Body of pancreas (tissue), 4 donors: ENCODE measurements at regions not wholly inside any gene's neighbourhood (a gene's known extent, or its start where the extent isn't known, plus 50 kb on each side); places are given as distances from the start of the nearest gene placed in this dataset.
"Not testable (repeated sequence)": the region's sequence is repeated elsewhere in the genome, so short reads cannot be mapped to it uniquely, and the experiment has no call there.

Experiments
- ATAC-seq: fragments of 150-250 bp; one replicate; pipeline ENCODE4 v1.9.1; 2016
- DNase-seq, 4 donors: peaks; one replicate each; pipeline ENCODE4 v3.0.0-alpha.2; 2019
- H3K27ac ChIP-seq, 4 donors: fragments of 200-600 bp; sonication (generic); 1 replicate in 3 of 4; 2 replicates in 1 of 4; pipeline versions ENCODE4 v1.5.1 to v1.6.1; 2016 to 2019; ENCODE audit warnings: mild to moderate bottlenecking in 1 of 4, mixed read lengths in 1 of 4, moderate library complexity in 1 of 4
- H3K27me3 ChIP-seq, 2 donors: fragments of 200-600 bp; sonication (generic); one replicate each; pipeline ENCODE4 v1.6.0; 2016; ENCODE audit warnings: mild to moderate bottlenecking in 1 of 2
- H3K36me3 ChIP-seq, 2 donors: fragments of 200-600 bp; sonication (generic); replicated peaks in 1 of 2; 2 replicates each; pipeline ENCODE4 v1.5.1; 2016; ENCODE audit warnings: low read depth in 2 of 2; ENCODE audit not compliant: insufficient read depth in 1 of 2
- H3K4me1 ChIP-seq: fragments of 200-600 bp; sonication (generic); one replicate; pipeline ENCODE4 v1.6.0; 2016
- H3K4me3 ChIP-seq, 2 donors: fragments of 200-600 bp; sonication (generic); 1 replicate in 1 of 2; 2 replicates in 1 of 2; pipeline ENCODE4 v1.5.1; 2016 to 2019
- H3K9me3 ChIP-seq, 3 donors: fragments of 200-600 bp; sonication (generic); 1 replicate in 2 of 3; 2 replicates in 1 of 3; pipeline ENCODE4 v1.5.1; 2016
- POLR2A ChIP-seq, 3 donors: fragments of 450-650 bp; IDR thresholded peaks; one replicate each; pipeline ENCODE4 v1.6.1; 2016; ENCODE audit warnings: antibody characterized with exemption in 3 of 3, mild to moderate bottlenecking in 2 of 3
- WGBS, 2 donors: methylation state at CpG; one replicate each; pipeline ENCODE4 v1.1.5; 2017; 5-methylcytosine and 5-hydroxymethylcytosine counted together
- intact Hi-C: fragments of 100-400 bp; cut with DNase I; formaldehyde crosslinking; loops from one replicate; pipeline ENCODE4 v1.15.1; 2023
- TF ChIP-seq, protein P1 (sequence below), 7 experiments: fragments of 450-650 bp in 4 of 7; fragments of 200-600 bp in 3 of 7; sonication (generic) in 3 of 7; IDR thresholded peaks; one replicate each; pipeline ENCODE4 v1.5.1; 2016 to 2019; ENCODE audit warnings: antibody characterized with exemption in 7 of 7

- H3K36me3 ChIP-seq, result no peaks in the 10 kb centered on the region
- TF ChIP-seq POLR2A (IDR thresholded peaks at IDR 0.05), result no peak
- TF ChIP-seq, protein P1, sequence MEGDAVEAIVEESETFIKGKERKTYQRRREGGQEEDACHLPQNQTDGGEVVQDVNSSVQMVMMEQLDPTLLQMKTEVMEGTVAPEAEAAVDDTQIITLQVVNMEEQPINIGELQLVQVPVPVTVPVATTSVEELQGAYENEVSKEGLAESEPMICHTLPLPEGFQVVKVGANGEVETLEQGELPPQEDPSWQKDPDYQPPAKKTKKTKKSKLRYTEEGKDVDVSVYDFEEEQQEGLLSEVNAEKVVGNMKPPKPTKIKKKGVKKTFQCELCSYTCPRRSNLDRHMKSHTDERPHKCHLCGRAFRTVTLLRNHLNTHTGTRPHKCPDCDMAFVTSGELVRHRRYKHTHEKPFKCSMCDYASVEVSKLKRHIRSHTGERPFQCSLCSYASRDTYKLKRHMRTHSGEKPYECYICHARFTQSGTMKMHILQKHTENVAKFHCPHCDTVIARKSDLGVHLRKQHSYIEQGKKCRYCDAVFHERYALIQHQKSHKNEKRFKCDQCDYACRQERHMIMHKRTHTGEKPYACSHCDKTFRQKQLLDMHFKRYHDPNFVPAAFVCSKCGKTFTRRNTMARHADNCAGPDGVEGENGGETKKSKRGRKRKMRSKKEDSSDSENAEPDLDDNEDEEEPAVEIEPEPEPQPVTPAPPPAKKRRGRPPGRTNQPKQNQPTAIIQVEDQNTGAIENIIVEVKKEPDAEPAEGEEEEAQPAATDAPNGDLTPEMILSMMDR (IDR thresholded peaks at IDR 0.05), result no peak
- ATAC-seq, result no peak
- WGBS, 2 donors, result 52 to 65% methylated on average over 3 of the region's 3 CpGs
- no peak overlapping the region for H3K27ac ChIP-seq
- intact Hi-C loops, result no loop called here
- H3K27me3 ChIP-seq, result no peaks in the 10 kb centered on the region
- peaks cover 0 to 4% (median 0%) of the 10 kb centered on the region in 3 donors for H3K9me3 ChIP-seq
- H3K4me3 ChIP-seq, result no peak overlapping the region
- H3K4me1 ChIP-seq, result no peaks in the 10 kb centered on the region
- DNase-seq, result no peak
Measured at GRCh38 chr6:69456086-69456485, 340.7 kb downstream of the LMBRD1 start.

DNA sequence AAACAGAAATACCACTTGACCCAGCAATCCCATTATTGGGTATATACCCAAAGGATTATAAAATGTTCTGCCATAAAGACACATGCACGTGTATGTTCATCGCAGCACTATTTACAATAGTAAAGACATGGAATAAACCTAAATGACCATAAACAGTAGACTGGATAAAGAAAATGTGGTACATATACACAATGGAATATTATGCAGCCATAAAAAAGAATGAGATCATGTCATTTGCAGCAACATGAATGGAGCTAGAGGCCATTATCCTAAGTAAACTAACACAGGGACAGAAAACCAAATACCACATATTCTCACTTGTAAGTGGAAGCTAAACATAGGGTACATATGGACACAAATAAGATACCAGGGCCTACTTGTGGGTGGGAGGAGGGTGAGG lies 342.2 kb downstream of the LMBRD1 start:
- H3K27me3 ChIP-seq, H3K9me3 ChIP-seq, H3K4me1 ChIP-seq, H3K4me3 ChIP-seq, H3K27ac ChIP-seq, intact Hi-C loops, H3K36me3 ChIP-seq, ATAC-seq, DNase-seq: not testable (repeated sequence)
- 85 to 92% methylated on average over 2 of the region's 2 CpGs for WGBS, 2 donors

- ATAC-seq, intact Hi-C loops, H3K36me3 ChIP-seq: not testable (repeated sequence)
Measured at GRCh38 chr6:69450493-69450892, 346.3 kb downstream of the LMBRD1 start.

DNA sequence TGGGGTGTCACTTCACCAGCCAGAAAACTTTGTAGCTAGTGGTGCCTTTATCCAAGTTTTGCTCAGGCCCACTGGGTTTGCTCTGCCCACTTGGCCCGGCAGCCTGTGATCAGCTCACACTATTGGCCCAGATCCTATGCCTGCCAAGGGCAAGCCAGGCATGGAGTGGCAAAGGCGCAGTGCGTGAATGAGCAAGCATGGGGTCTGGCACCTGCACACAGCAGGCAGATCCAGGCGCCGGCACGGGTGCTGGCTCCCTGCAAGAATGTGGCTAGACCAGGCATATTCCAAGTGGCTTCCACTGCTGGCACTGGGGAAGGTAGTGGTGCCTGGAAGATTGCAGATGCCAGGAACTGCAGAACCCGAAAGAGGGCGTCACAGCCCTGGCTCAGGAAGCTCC lies 346.9 kb downstream of the LMBRD1 start:
- H3K27ac ChIP-seq, result no peak overlapping the region
- WGBS, 2 donors, result 79 to 81% methylated on average over 6 to 8 of the region's 8 CpGs
- peaks cover 0 to 6% (median 0%) of the 10 kb centered on the region in 3 donors for H3K9me3 ChIP-seq
- no peaks in the 10 kb centered on the region for H3K4me1 ChIP-seq
- DNase-seq, result no peak
- ATAC-seq, result no peak
- no peak overlapping the region for H3K4me3 ChIP-seq
- no peaks in the 10 kb centered on the region for H3K36me3 ChIP-seq
- H3K27me3 ChIP-seq, result no peaks in the 10 kb centered on the region
- TF ChIP-seq, protein P1 (IDR thresholded peaks at IDR 0.05), result no peak
- no peak for TF ChIP-seq POLR2A (IDR thresholded peaks at IDR 0.05)
- intact Hi-C loops, result no loop called here

More at GRCh38 chr6:69450493-69450892, 346.3 kb downstream of the LMBRD1 start:
- DNase-seq, H3K4me3 ChIP-seq, H3K9me3 ChIP-seq, H3K27ac ChIP-seq, H3K27me3 ChIP-seq, H3K4me1 ChIP-seq: not testable (repeated sequence)
- WGBS, 2 donors, result 45 to 52% methylated on average over 3 of the region's 3 CpGs
